K562 (cell line): ENCODE measurements at regions not wholly inside any gene's neighbourhood (a gene's known extent, or its start where the extent isn't known, plus 50 kb on each side); places are given as distances from the start of the nearest gene placed in this dataset.

ENCODE experiments used
- ATAC-seq: fragments of 200-7000 bp; cut with Tn5 transposase; 3 replicates; pipeline ENCODE4 v1.9.1; 2020; ENCODE audit warnings: moderate library complexity
- BruUV-seq: library from RNA; stranded (reverse); fragments of 400-500 nt; replicated peaks from 2 replicates; lab custom pipeline; 2021; lab: Mats Ljungman, UMichigan
- CTCF ChIA-PET: fragments of 300-600 bp; formaldehyde crosslinking; extraction: SDS; loops from one replicate; lab custom pipeline; 2021; ENCODE audit warnings: low intra/inter-chr PET ratio; lab: Yijun Ruan, JAX
- POLR2A ChIA-PET: fragments of 300-600, 350-650 bp; sonication (Branson Sonifier 250); formaldehyde crosslinking; extraction: SDS; loops from one replicate; lab custom pipeline; 2021; ENCODE audit warnings: antibody characterized with exemption, inconsistent platforms; lab: Yijun Ruan, JAX
- DNase-seq, 4 experiments: peaks; one replicate each; pipeline versions ENCODE4 v3.0.0 to v3.0.0-alpha.2; 2011 to 2018; ENCODE audit warnings: low spot score in 3 of 4, mixed read lengths in 3 of 4; ENCODE audit errors: extremely low read depth in 1 of 4
- FAIRE-seq: peaks from 2 replicates; lab custom pipeline; 2011; peaks lifted over from hg19 to GRCh38; lab: Jason Lieb, UNC
- H2AFZ ChIP-seq: 2 replicates; pipeline ENCODE4 v1.6.0; 2011; ENCODE audit warnings: low read depth, low read length, control low read depth, inconsistent platforms
- H3K27ac ChIP-seq: fragments of 200-600 bp; 3 replicates; pipeline ENCODE4 v1.8.0; 2011; ENCODE audit warnings: low read depth, mild to moderate bottlenecking, control low read depth, inconsistent platforms, low read length, moderate library complexity, mixed read lengths; ENCODE audit errors: extremely low read depth
- H3K27me3 ChIP-seq, 2 experiments: fragments of 300-600 bp in 1 of 2; 2 replicates in 1 of 2; 3 replicates in 1 of 2; pipeline versions ENCODE4 v1.6.0 to v1.8.0; 2011; ENCODE audit warnings: inconsistent platforms in 2 of 2, low read length in 2 of 2, mild to moderate bottlenecking in 1 of 2, mixed read lengths in 1 of 2, moderate library complexity in 1 of 2; ENCODE audit not compliant: control insufficient read depth in 2 of 2, insufficient read depth in 2 of 2
- H3K36me3 ChIP-seq: fragments of 300-600 bp; 3 replicates; pipeline ENCODE4 v1.8.0; 2011; ENCODE audit warnings: mild to moderate bottlenecking, low read length, inconsistent platforms; ENCODE audit not compliant: control insufficient read depth, insufficient read depth
- H3K4me1 ChIP-seq, 2 experiments: fragments of 200-600 bp in 1 of 2; replicated peaks in 1 of 2; 2 replicates in 1 of 2; 3 replicates in 1 of 2; pipeline versions ENCODE4 v1.5.1 to v1.8.0; 2011; ENCODE audit warnings: inconsistent platforms in 2 of 2, low read length in 2 of 2, mild to moderate bottlenecking in 1 of 2, mixed read lengths in 1 of 2, moderate library complexity in 1 of 2; ENCODE audit not compliant: control insufficient read depth in 2 of 2, insufficient read depth in 2 of 2
- H3K4me2 ChIP-seq: 2 replicates; pipeline ENCODE4 v1.6.1; 2011; ENCODE audit warnings: low read length, control low read depth, inconsistent platforms, mixed read lengths; ENCODE audit not compliant: insufficient read depth
- H3K4me3 ChIP-seq: fragments of 200-600 bp; sonication (generic), shearing (Covaris generic); 2 replicates; pipeline ENCODE4 v1.5.1; 2016; ENCODE audit warnings: control low read depth, inconsistent platforms
- H3K79me2 ChIP-seq: fragments of 200-600 bp; 3 replicates; pipeline ENCODE4 v1.8.0; 2011; ENCODE audit warnings: low read length, inconsistent platforms; ENCODE audit not compliant: control insufficient read depth, insufficient read depth
- H3K9ac ChIP-seq, 2 experiments: 2 replicates each; pipeline versions ENCODE4 v1.6.0 to v1.6.1; 2011; ENCODE audit warnings: low read depth in 2 of 2, low read length in 2 of 2, control low read depth in 1 of 2, inconsistent platforms in 1 of 2, mild to moderate bottlenecking in 1 of 2, mixed read lengths in 1 of 2; ENCODE audit not compliant: insufficient read depth in 1 of 2
- H3K9me1 ChIP-seq: one replicate; pipeline ENCODE4 v1.6.0; 2011; ENCODE audit warnings: inconsistent platforms, mild to moderate bottlenecking, low read length, moderate library complexity; ENCODE audit not compliant: control insufficient read depth, insufficient read depth
- H3K9me3 ChIP-seq: replicated peaks from 2 replicates; pipeline ENCODE4 v1.5.1; 2011; ENCODE audit warnings: low read depth, low read length, inconsistent platforms; ENCODE audit not compliant: control insufficient read depth, insufficient read depth
- H4K20me1 ChIP-seq: replicated peaks from 2 replicates; pipeline ENCODE4 v1.6.1; 2011; ENCODE audit warnings: low read length, inconsistent platforms, mixed read lengths; ENCODE audit not compliant: control insufficient read depth, insufficient read depth
- ARHGAP35 ChIP-seq: fragments of 450-650 bp; IDR thresholded peaks from 2 replicates; pipeline ENCODE4 v1.6.1; 2018; ENCODE audit not compliant: partially characterized antibody
- ILK ChIP-seq: fragments of 450-650 bp; IDR thresholded peaks from 2 replicates; pipeline ENCODE4 v1.6.1; 2016; ENCODE audit warnings: missing genetic modification characterization, low read depth, mild to moderate bottlenecking, missing compliant biosample characterization, moderate library complexity, borderline replicate concordance
- MLX ChIP-seq, 2 experiments: fragments of 450-650 bp in 1 of 2; sonication (generic) in 1 of 2; formaldehyde crosslinking; conservative IDR thresholded peaks; 2 replicates each; pipeline versions ENCODE4 v1.4.0 to v1.8.1; 2020 to 2022; ENCODE audit warnings: mild to moderate bottlenecking in 1 of 2, missing genetic modification reagents in 1 of 2
- SMARCB1 ChIP-seq: IDR thresholded peaks from 2 replicates; pipeline ENCODE4 v1.6.1; 2011; ENCODE audit warnings: improper control_type of control experiment, low read depth; ENCODE audit not compliant: insufficient read length
- STAG1 ChIP-seq: sonication (generic); formaldehyde crosslinking; IDR thresholded peaks from 2 replicates; pipeline ENCODE4 v1.5.0; 2020; ENCODE audit warnings: missing genetic modification reagents, borderline replicate concordance
- ZSCAN29 ChIP-seq: fragments of 450-650 bp; IDR thresholded peaks from 2 replicates; pipeline ENCODE4 v1.6.1; 2017
- WGBS: fragments of 100-300 bp; shearing (Covaris generic); methylation state at CpG from one replicate; pipeline ENCODE4 v1.1.6; 2016; ENCODE audit warnings: low coverage, mixed read lengths; ENCODE audit not compliant: insufficient coverage; ENCODE audit errors: missing lambda C conversion rate; 5-methylcytosine and 5-hydroxymethylcytosine counted together
- in situ Hi-C: fragments of 300-500 bp; cut with MboI; formaldehyde crosslinking; loops from 4 replicates; pipeline ENCODE4 v1.15.0; 2018; ENCODE audit warnings: inconsistent platforms, mixed read lengths
- intact Hi-C: fragments of 100-400 bp; cut with micrococcal nuclease; formaldehyde crosslinking; loops from 2 replicates; pipeline ENCODE4 v1.14.2; 2022
- TF ChIP-seq, protein P1 (sequence below): fragments of 450-650 bp; IDR thresholded peaks from 2 replicates; pipeline ENCODE4 v1.6.1; 2016; ENCODE audit warnings: low read depth, mild to moderate bottlenecking, moderate library complexity

GRCh38 chr6:23183846-23184245 lies 614.5 kb downstream of the HDGFL1 start:
- 2% methylated on average over 7 of the region's 7 CpGs for WGBS
- Histone ChIP-seq H4K20me1 (no peaks in the 10 kb centered on the region), H2AFZ (no peak overlapping the region), H3K9me3 (no peaks in the 10 kb centered on the region; the same call in none of the 2 replicates), H3K9me1 (no peaks in the 10 kb centered on the region), H3K79me2 (no peaks in the 10 kb centered on the region), H3K4me2 (no peak overlapping the region), H3K9ac (no peak overlapping the region), H3K36me3 (no peaks in the 10 kb centered on the region), H3K27ac (no peak overlapping the region), H3K27me3 (no peaks in the 10 kb centered on the region), H3K4me1 (no peaks in the 10 kb centered on the region), H3K4me3 (no peak overlapping the region)
- no peak for TF ChIP-seq ILK
- TF ChIP-seq, protein P1, sequence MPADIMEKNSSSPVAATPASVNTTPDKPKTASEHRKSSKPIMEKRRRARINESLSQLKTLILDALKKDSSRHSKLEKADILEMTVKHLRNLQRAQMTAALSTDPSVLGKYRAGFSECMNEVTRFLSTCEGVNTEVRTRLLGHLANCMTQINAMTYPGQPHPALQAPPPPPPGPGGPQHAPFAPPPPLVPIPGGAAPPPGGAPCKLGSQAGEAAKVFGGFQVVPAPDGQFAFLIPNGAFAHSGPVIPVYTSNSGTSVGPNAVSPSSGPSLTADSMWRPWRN: no peak
- TF ChIP-seq MLX (CRISPR knock-in tag; conservative IDR thresholded peaks at IDR 0.05): no peak
- TF ChIP-seq ARHGAP35: no peak
- TF ChIP-seq SMARCB1: no peak
- TF ChIP-seq STAG1 (CRISPR knock-in tag): no peak
- no peak for TF ChIP-seq ZSCAN29
- intact Hi-C loops (no loop called here), in situ Hi-C loops (no loop called here)
- FAIRE-seq (no peak), ATAC-seq (no peak), DNase-seq (no peak)
- no TSS peak for BruUV-seq
- ChIA-PET CTCF (no interaction called here), POLR2A (no interaction called here)
